Stimulated activated CD8-positive, alpha-beta memory T cell treated with anti-CD3 and anti-CD28 coated beads, Interleukin-7, amount 100 ng/mL, for 4 hours (primary cell): ENCODE measurements at regions not wholly inside any gene's neighbourhood (a gene's known extent, or its start where the extent isn't known, plus 50 kb on each side); places are given as distances from the start of the nearest gene placed in this dataset.
"Not testable (repeated sequence)": the region's sequence is repeated elsewhere in the genome, so short reads cannot be mapped to it uniquely, and the experiment has no call there.

Source experiments
- DNase-seq, 2 donors: peaks; one replicate each; pipeline ENCODE4 v3.0.0-alpha.2; 2020; ENCODE audit warnings: low read depth in 2 of 2

DNA sequence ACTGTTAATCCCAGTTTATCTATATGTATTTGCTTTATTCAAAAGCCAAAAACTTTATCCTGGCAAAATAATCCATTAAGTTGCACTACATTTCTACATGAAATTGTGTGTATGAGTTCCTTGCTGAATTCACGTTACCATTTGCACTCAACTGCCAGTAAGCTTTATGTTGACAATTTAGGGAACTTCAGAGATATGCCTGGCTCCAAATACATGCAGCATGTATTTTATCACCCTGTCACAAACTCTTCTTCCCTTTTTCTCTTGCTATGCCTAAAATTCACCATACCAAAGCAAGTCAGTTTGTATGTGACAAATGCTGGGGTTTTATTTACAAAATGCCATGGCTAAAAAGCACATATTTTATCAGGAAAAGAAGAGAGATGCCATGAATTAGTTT is 157.6 kb upstream of the CDH2 start:
- DNase-seq, result no peak

DNA sequence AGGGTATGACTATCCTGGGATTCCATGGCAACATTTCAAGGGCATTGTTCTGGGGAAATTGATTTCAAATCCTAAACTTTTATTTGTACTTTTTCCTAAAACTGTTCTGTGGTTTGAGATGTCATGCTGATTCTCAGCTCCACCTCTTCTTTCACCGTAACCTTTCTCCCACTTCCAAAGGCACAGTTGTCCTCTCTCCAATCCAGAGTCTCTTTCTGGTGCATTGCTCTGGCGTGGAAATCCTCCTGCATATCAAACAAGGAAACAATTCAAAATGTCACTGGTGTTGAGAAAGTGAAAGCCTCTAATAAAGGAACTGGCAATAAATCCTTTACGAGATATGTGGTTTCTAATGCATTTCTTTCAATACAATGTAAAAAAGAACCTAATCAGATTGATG is 155.1 kb upstream of the CDH2 start:
- no peak for DNase-seq

DNA sequence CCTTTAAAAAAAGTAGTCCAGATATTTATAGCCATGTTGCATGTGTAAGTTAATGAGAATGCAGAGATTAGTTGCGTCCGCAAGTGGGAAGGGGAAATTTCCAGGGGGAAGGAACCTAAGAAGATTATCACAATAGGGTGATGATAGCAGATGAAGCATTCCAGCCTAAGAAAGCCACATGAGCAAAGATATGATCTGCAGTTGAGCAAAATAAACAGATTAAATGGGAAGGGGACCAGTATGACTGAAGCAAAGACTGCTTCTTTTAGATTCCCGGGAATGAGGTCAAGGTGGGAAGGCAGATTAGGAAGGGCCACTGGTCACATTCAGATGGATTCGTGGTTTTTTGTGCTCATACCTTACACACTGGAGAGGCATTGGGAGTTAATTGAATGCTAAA is 154.6 kb upstream of the CDH2 start:
- no peak for DNase-seq

DNA sequence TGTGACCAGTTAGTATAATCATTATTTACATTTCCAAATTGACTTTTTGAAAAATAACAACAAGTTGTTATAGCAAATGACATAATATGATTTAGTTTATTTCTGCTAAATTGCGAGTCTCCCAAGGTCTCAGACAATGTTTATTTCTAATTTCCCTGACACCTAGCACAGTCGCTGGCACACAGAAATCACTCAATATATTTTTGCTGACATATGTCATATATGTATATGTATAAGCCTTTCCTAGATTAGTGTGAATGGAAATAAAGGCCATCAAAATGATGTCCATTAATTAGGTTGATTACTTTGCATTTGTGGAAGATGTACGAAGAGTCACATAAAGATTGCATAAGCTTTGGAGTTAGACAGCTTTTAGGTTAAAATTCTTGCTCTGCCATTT is 136.7 kb upstream of the CDH2 start:
- DNase-seq, result no peak

DNA sequence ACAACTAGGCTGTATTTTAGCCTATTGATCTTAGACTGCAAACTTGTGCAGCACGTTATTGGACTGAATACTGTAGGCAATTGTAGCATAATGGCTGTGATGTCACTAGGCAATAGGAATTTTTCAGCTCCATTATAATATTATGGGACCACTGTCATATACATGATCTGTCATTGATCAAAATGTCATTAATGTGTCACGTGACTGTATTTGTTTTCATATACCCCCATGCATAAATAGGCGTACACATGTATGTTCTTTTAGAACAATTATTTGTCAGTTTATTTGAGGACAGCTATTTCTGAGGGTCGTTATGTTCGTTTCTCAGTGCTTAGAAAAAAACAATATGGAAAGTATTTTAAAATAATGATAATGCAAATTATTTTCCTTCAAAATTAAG is 111.9 kb upstream of the CDH2 start:
- DNase-seq, result no peak

DNA sequence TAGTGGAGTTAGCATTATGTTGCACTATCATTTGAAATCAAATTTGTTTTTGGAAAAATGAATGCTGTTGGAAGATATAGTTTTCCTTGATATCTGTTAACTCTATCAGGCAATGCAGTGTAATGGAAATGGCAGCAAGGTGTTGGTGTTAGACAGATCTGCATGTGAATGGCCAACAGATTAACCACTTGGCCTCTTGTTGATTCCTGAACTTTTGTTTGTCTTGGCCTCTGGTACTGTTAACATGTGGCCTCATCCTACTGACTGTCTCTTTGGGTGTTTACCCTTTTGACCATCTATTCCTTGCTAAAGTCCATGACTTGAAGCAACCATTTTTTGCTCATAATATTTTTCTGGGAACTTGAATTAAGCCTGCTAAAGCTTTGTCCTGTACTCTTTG is 110.2 kb upstream of the CDH2 start:
- no peak for DNase-seq

DNA sequence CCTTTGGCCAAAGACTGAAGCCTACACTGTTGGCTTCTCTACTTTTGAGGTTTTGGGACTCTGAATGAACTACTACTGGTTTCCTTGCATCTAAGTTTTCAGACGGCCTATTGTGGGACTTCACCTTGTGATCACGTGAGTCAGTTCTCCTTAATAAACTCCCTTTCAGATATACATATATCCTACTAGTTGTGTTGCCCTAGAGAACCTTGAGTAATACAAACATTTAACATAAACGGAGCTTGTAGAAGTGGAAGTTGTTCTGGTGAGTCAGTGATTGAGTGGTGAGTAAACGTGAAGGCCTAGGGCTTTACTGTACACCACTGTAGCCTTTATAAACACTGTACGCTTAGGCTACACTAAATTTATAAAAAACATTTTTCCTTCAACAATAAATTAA is 107.2 kb upstream of the CDH2 start:
- DNase-seq, result no peak

DNA sequence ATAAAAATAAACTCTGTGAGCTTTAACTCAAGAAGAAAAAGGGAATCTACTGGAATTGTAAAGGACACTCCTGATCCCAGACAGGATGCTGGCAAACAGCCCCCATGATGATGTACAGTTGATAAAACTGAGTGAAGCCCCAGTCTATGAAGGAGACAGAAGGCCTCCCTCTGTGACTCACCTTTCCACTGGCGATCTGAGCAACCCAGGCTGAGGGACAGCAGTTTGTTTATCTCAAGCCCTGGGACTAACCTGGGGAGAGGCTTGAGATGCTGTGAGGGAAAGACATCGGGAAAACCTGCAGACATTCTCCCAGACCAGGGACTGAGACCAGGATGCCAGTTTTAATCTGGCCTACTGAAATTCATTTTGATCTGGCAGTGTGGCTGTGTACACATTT is 104.5 kb upstream of the CDH2 start:
- DNase-seq, result no peak

DNA sequence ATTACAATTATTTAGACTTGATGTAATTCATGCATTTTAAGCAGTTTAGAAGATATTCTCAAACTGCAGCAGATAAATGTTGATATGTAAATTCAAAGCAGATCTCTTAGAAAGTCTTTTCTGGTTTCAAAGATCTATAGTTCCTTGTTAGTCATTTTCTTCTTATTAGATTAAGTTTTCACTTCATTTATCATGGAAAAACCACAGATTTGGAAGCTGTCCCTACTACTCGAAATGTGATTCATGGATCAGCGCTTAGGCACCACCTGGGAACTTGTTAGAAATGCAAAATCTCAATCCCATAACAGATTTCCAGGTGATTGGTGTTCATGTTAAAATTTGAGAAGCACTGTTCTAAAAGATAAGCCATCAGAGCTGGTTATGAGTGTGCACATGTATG is 92.8 kb upstream of the CDH2 start:
- no peak for DNase-seq

DNA sequence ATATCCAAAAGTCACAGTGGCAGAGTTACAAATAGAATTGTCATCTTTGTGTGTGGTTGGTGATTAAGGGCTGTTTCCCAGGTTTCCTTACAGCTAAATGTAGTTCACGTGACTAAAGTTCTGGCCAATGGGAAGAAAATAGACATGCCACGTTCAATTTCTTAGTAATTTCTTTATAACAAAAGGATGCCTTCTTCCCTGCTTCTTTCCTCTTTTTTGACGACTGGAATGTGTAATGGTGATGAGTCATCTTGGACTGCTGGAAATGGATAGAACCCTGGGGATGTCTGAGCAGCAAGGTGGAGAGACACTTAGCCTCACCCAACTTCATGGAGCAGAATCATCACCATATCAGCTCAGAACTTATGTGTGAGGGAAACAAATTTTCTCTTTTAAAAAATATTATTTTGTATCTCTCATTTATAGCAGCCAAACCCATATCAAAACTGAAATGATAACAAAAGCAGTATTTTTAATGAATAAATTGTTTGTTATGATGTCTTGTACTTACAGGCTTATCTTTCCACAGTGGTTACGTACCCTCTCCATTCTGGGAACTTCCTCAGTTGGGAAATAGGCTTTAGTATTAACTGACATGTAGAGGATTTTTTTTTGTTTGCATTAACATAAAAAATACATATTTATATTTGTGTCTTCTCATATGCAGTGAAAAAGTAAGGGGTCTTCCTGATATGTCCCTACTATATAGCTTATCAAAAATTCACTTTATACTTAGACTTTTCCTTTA is 91.1 kb upstream of the CDH2 start:
- DNase-seq, result no peak

DNA sequence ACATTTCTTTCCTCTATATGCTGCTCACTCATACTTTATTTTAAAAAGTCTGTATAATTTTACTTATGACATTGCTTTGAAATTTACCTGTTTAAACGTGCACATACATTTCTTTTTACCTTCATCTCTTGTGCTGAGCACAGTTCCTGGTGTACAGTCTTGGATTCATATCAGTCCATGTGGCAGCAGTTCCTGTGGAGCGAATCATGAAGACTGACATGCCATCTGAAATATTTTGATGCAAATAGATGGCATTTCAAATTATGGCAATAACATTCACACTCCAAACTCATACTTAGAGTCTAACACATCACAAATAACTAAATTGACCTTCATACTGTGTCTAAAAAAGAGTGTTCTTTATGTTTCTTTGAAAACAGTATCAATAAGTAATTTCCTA is 90.3 kb upstream of the CDH2 start:
- DNase-seq, result no peak

DNA sequence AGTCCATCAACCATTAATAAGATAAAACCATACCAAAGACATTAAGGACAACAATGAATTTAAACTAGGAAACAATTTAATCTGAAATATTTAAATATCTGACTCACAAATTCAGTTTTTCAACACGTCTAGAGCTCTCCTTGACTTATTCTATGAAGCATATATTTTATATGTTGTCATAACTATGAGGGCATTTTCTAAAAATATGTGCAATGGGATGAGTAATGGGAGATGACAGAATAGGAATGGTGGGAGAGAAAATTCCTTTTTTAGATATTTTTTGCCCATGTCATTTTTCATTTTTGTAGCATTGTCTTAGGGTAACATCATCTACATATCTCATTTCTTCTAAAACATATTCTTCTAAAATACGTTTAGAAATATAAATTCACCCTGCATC is 79.2 kb upstream of the CDH2 start:
- DNase-seq, result no peak

DNA sequence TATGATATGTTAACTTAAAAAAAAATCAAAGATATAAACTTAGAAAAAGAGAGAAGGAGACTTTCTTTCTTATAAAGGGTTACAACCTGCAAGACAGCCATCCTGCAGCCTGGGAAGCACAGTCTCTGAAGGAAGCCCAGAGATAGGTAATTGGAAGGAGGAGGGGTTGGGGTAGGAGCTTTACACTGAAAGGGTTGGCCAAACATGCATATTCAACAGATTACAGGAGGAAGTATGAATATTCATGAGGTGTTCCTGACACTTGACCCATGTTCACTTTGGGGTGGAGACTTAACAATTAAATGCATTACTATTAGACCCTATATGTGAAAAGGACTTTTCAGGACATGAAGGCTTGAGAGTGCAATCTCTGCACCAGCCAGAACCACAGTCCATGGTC is 71.7 kb upstream of the CDH2 start:
- DNase-seq, result no peak

DNA sequence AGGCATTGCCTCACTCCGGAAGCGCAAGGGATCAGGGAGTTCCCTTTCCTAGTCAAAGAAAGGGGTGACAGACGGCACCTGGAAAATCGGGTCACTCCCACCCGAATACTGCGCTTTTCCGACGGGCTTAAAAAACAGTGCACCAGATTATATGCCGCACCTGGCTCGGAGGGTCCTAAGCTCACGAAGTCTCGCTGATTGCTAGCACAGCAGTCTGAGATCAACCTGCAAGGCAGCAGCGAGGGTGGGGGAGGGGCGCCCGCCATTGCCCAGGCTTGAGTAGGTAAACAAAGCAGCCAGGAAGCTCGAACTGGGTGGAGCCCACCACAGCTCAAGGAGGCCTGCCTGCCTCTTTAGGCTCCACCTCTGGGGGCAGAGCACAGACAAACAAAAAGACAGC is 63.7 kb upstream of the CDH2 start:
- not testable (repeated sequence) for DNase-seq

DNA sequence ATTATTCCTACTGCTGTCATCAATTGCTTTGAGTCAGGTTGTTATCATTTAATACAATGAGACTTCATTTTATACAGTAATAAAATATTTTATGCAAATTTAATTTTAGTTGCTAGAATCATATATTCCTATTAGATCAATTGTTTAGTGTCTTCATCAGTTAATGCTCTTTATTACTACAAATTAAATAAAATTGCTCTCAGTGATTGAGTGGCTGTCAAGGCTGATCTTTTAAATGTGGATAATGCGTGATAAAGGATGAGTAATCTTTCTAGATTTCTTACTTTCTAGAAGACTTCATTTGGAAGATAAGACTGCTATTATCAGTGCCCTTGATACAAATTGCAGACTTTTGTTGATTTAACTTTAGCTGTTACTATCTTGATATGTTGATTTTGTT is 59.6 kb upstream of the CDH2 start:
- DNase-seq, result no peak
